ENCODE measurements at regions not wholly inside any gene's neighbourhood (a gene's known extent, or its start where the extent isn't known, plus 50 kb on each side); places are given as distances from the start of the nearest gene placed in this dataset.
"Not testable (repeated sequence)": the region's sequence is repeated elsewhere in the genome, so short reads cannot be mapped to it uniquely, and the experiment has no call there.

- DNase-seq = not testable (repeated sequence)
Observed at GRCh38 chr9:65416948-65417347, 131.9 kb upstream of the FOXD4L5 start.

GRCh38 chr9:65414249-65414648 lies 129.2 kb upstream of the FOXD4L5 start:
- DNase-seq = not testable (repeated sequence)

GRCh38 chr9:65413371-65413770 lies 128.4 kb upstream of the FOXD4L5 start:
- not testable (repeated sequence) for DNase-seq

GRCh38 chr9:65411901-65412300 lies 126.9 kb upstream of the FOXD4L5 start:
- no peak for DNase-seq

- DNase-seq = no peak
Observed at GRCh38 chr9:65411336-65411735, 126.3 kb upstream of the FOXD4L5 start.

GRCh38 chr9:65410926-65411325 lies 125.9 kb upstream of the FOXD4L5 start:
- DNase-seq = no peak

- DNase-seq = no peak
Observed at GRCh38 chr9:65409471-65409980, 124.5 kb upstream of the FOXD4L5 start.

GRCh38 chr9:65408806-65409205 lies 123.8 kb upstream of the FOXD4L5 start:
- DNase-seq = not testable (repeated sequence)

- not testable (repeated sequence) for DNase-seq
Observed at GRCh38 chr9:65406625-65407024, 121.6 kb upstream of the FOXD4L5 start.

- not testable (repeated sequence) for DNase-seq
Observed at GRCh38 chr9:65405766-65406165, 120.8 kb upstream of the FOXD4L5 start.

- DNase-seq = no peak
Observed at GRCh38 chr9:65405253-65405652, 120.2 kb upstream of the FOXD4L5 start.

- no peak for DNase-seq
Observed at GRCh38 chr9:65404232-65405006, 119.4 kb upstream of the FOXD4L5 start.

- DNase-seq = no peak
Observed at GRCh38 chr9:65403721-65404120, 118.7 kb upstream of the FOXD4L5 start.

- DNase-seq = not testable (repeated sequence)
Observed at GRCh38 chr9:65403072-65403471, 118.1 kb upstream of the FOXD4L5 start.

- not testable (repeated sequence) for DNase-seq
Observed at GRCh38 chr9:65402206-65402870, 117.3 kb upstream of the FOXD4L5 start.

- DNase-seq = not testable (repeated sequence)
Observed at GRCh38 chr9:65401456-65402045, 116.5 kb upstream of the FOXD4L5 start.

GRCh38 chr9:65400886-65401285 lies 115.9 kb upstream of the FOXD4L5 start:
- DNase-seq = no peak

- DNase-seq = not testable (repeated sequence)
Observed at GRCh38 chr9:65397763-65398719, 113.0 kb upstream of the FOXD4L5 start.

- not testable (repeated sequence) for DNase-seq
Observed at GRCh38 chr9:65397226-65397625, 112.2 kb upstream of the FOXD4L5 start.

- not testable (repeated sequence) for DNase-seq
Observed at GRCh38 chr9:65396601-65397000, 111.6 kb upstream of the FOXD4L5 start.

GRCh38 chr9:65395789-65396188 lies 110.8 kb upstream of the FOXD4L5 start:
- DNase-seq = not testable (repeated sequence)

GRCh38 chr9:65395121-65395520 lies 110.1 kb upstream of the FOXD4L5 start:
- not testable (repeated sequence) for DNase-seq
